Cerebellar cortex (tissue), 1 donor: ENCODE measurements at regions not wholly inside any gene's neighbourhood (a gene's known extent, or its start where the extent isn't known, plus 50 kb on each side); places are given as distances from the start of the nearest gene placed in this dataset.
"Not testable (repeated sequence)": the region's sequence is repeated elsewhere in the genome, so short reads cannot be mapped to it uniquely, and the experiment has no call there.

Experiments
- DNase-seq: peaks from one replicate; pipeline ENCODE4 v3.0.0-alpha.2; 2015; ENCODE audit warnings: low spot score

DNA sequence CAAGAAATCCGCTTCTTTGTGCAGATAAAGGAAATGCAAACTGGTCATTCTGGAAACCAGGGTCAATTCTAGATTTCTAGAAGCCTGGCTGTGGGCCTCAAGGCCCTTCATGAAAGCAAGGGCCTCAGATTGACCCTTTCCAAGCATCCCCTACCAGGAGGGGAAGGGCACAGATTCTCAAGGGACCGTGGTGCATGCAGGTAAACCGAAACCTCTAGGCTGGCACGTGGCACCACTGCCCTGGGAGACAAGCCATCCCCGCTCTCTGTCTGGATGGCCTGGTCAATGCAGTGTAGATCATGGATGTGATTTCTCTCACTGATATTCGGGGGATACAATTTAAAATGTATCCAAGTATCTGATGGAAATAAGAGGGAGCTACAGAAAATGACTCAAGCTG, 69.4 kb downstream of the TOMM20 start:
- no peak for DNase-seq

DNA sequence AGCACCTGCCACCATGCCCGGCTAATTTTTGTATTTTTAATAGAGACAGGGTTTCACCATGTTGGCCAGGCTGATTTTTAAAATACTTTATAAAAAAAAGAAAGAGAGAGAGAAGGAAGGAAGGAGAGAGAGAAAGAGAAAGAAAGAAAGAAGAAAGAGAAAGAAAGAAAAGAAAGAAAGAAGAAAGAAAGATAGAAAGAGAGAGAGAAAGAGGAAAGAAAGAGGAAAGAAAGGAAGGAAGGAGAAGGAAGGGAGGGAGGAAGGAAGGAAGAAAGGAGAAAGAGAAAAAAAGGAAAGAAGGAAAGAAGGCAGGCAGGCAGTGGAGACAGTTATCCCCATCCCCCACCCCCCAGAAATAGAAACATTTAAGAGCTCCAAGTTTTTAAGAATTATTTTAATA, 69.9 kb downstream of the TOMM20 start:
- DNase-seq = no peak

DNA sequence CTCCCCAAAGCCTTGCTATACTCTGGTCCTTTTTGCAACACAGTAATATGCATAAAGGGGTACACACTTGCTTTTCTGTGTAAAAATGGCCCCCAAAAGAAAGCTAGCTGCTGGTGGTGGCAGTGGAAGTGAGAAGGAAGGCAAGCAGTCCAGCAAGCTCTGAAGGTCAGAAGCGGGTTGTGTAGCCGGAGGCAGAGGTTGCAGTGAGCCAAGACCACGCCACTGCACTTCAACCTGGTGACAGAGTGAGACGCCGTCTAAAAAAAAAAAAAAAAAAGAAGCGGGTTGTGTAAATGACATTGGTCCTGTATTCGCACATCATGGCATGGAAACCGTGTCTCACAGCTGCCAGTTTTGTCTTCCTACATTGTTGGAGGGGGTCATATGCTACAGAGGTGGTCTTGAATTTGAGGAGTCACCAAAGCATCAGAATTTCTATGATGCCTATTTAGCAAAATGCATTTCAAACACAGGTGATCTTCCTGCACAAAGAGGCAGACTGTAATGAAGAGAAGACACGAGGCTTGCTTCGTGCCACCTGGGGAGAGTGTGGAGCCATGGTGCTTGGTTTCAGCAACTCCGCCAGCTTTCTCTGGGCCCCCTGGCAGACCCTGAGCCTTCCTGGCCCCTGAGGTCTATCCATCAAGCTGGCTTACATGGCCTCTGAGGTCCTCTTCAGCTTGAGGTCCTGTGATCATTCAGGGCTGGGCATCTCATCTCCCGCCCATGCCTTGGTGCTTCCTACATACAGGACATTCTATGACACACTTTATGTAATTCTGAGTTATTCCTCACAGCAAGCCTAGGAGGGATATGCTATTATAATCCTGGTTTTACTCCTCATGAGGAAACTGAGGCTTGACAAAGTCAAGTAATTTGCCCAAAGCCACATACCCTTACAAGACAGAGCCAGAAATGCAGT, 71.0 kb downstream of the TOMM20 start:
- no peak for DNase-seq

- no peak for DNase-seq
Measured at GRCh38 chr1:235056937-235057336, 71.7 kb downstream of the TOMM20 start.

- no peak for DNase-seq
Measured at GRCh38 chr1:235054936-235055335, 73.7 kb downstream of the TOMM20 start.

DNA sequence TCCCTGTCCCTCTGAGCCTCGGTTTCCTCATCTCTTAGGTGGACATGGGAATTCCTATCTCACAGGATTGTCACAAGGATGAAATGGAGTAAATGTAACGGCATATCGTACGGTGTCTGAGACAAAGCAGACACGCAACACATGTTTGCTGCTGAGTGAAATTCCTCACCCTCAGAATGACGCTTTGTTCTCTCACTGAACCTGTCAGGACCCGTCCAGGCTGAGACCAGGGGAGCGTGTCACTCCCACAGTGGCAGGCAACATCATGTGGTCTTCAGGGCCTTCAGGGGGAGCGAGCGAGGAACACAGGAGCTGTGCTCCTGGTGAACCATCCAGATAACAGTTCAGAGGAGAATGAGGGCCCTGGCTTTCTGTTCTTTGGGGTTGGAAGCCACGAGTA, 74.2 kb downstream of the TOMM20 start:
- DNase-seq = no peak

- DNase-seq = no peak
Measured at GRCh38 chr1:235052067-235053008, 76.3 kb downstream of the TOMM20 start.

GRCh38 chr1:235051521-235051920, 77.1 kb downstream of the TOMM20 start:
- DNase-seq = no peak

DNA sequence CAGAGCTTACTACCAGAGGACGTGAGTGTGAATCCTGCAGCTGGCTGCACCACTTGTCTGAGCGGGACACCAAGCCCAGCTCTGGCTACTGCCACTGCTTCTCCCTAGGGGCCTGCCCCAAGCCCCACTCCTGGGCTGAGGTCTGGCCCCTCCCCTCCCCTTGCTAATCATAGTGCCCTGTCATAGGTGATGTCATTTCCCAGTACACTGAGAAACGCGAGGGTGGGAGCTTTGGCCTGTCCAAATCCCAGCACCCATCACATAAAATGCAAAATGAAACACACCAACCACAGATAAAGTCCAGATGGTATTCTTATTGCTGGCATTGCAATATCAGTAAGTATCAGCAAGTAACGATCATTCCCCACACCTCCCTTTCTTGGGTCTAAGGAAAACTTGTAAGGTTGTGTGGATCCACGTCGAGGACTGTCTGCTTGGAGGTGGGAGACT, 77.7 kb downstream of the TOMM20 start:
- no peak for DNase-seq

- not testable (repeated sequence) for DNase-seq
Measured at GRCh38 chr1:235049716-235050378, 78.8 kb downstream of the TOMM20 start.

GRCh38 chr1:235049217-235049616, 79.4 kb downstream of the TOMM20 start:
- no peak for DNase-seq

DNA sequence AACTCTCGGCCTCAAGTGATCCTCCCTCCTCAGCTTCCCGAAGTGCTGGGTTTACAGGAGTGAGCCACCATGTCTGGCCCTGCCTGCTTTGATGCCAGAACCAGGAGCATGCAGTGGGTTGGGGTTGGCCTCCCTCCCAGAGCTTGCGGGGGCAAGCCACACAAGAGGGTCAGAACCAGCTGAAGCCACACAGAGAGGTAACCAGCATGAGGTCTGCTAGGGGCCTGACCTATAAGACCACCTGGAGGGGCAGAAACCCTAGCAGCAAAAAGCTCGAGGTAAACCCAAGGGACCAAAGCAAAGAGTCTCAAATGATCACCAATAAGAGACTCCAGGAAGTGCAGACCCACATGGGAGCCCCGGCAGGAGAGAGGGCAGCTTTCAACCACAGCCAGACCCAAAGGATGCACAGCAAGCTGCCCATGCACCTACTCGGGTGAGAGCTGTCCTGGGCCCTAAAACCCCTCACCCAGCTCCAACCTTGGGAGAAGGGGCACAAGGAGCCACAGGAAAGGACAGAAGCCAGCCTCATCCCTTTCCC, 81.2 kb downstream of the TOMM20 start:
- no peak for DNase-seq

- DNase-seq = no peak
Measured at GRCh38 chr1:235045921-235046601, 82.6 kb downstream of the TOMM20 start.

DNA sequence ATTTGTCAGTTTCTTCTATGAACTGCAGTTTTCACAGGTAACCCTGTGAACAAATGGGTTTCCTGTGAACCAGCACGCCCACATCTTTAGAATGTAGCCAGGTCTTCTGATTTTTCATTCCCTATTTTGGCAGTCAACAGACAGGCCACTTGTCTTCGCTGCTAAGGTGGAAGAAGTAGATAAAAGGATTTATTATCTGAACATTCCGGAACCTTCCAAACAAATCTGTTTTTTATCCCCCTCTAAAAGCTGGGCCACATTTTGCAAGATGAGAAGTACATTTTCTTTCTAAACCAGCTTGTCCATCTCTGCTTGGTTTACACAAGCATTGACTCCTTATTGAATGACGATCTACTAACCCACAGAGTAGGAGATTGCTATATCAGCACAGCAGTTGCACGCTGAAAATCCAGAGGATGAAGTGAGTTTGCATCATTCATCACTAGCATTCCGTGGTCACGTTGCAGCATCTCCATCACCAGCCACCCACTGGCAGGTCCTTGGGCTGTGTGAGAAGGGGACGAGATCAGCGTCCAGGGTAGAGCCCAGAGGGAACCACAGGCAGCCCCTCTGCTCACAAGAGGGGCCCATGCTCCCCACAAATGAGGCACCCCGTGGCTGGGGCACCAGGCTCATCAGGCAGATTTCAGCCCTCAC, 83.5 kb downstream of the TOMM20 start:
- no peak for DNase-seq

- no peak for DNase-seq
Measured at GRCh38 chr1:235043234-235043633, 85.4 kb downstream of the TOMM20 start.

DNA sequence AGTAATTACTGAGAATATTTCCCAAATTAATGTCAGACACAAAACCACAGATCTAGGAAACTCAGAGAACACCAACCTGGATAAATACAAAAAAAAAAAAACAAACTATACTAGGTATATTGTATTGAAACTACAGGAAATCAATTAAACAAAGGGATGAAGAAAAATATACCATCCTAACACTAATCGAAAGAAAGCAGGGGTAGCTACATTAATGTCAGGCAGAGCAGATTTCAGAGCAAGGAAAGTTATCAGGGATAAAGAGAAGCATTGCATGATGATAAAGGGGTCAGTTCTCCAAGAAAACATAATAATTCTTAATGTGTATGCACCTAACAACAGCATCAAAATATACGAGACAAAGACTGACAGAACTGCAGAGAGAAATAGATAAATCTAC, 89.9 kb downstream of the TOMM20 start:
- DNase-seq = no peak

- DNase-seq = no peak
Measured at GRCh38 chr1:235035928-235036327, 92.7 kb downstream of the TOMM20 start.

- DNase-seq = no peak
Measured at GRCh38 chr1:235030919-235031596, 97.6 kb downstream of the TOMM20 start.

DNA sequence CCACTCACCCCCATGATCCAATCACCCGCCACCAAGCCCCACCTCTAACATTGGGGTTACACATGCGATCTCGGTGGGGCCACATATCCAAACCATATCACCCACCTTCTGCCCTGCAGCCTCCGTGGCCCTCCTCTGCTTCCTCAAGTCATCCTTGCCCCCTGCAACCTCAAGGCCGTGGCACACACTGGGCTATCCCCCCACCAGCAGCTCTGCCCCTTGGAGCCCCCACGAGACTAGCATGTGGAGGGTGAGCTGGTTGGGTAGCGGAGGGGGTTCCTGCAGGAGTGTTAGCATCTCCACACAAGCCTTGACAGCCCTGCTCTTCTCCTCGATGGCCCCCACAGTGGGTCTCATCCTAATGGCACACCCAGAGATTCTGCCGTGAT, 100.8 kb downstream of the TOMM20 start:
- DNase-seq = no peak
